Trophoblast cell (in vitro differentiated cells and primary cell): ENCODE measurements at regions not wholly inside any gene's neighbourhood (a gene's known extent, or its start where the extent isn't known, plus 50 kb on each side); places are given as distances from the start of the nearest gene placed in this dataset.

Source experiments
- DNase-seq, 2 donors: peaks; one replicate each; pipeline ENCODE4 v3.0.0-alpha.2; 2016
- H2AFZ ChIP-seq: 2 replicates; pipeline ENCODE4 v1.6.1; 2013; ENCODE audit warnings: low read length, moderate library complexity, mild to moderate bottlenecking; ENCODE audit not compliant: insufficient read depth, poor library complexity
- H2AK5ac ChIP-seq: 2 replicates; pipeline ENCODE4 v1.6.1; 2013; ENCODE audit warnings: mild to moderate bottlenecking, low read length
- H2BK120ac ChIP-seq: 2 replicates; pipeline ENCODE4 v1.6.1; 2013; ENCODE audit warnings: low read length, mild to moderate bottlenecking, moderate library complexity; ENCODE audit not compliant: insufficient read depth, poor library complexity
- H2BK12ac ChIP-seq: 2 replicates; pipeline ENCODE4 v1.6.1; 2013; ENCODE audit warnings: mild to moderate bottlenecking, low read length, moderate library complexity
- H2BK5ac ChIP-seq: 2 replicates; pipeline ENCODE4 v1.6.1; 2013; ENCODE audit warnings: low read length, low read depth, moderate library complexity, mild to moderate bottlenecking; ENCODE audit not compliant: poor library complexity
- H3K14ac ChIP-seq: 2 replicates; pipeline ENCODE4 v1.6.1; 2013; ENCODE audit warnings: mild to moderate bottlenecking, low read length
- H3K18ac ChIP-seq: 2 replicates; pipeline ENCODE4 v1.6.1; 2013; ENCODE audit warnings: mild to moderate bottlenecking, low read length
- H3K23ac ChIP-seq: 2 replicates; pipeline ENCODE4 v1.6.1; 2013; ENCODE audit warnings: low read length
- H3K27ac ChIP-seq: 2 replicates; pipeline ENCODE4 v1.5.1; 2013; ENCODE audit warnings: low read depth, mild to moderate bottlenecking, inconsistent platforms, low read length, moderate library complexity
- H3K27me3 ChIP-seq: 2 replicates; pipeline ENCODE4 v1.6.1; 2013; ENCODE audit warnings: inconsistent platforms, mild to moderate bottlenecking, low read length, moderate library complexity; ENCODE audit not compliant: insufficient read depth
- H3K36me3 ChIP-seq, 2 experiments: 1 replicate in 1 of 2; 2 replicates in 1 of 2; pipeline ENCODE4 v1.6.1; 2013; ENCODE audit warnings: low read length in 2 of 2, mild to moderate bottlenecking in 2 of 2, moderate library complexity in 1 of 2; ENCODE audit not compliant: insufficient read depth in 2 of 2, control insufficient read depth in 1 of 2
- H3K4ac ChIP-seq: 2 replicates; pipeline ENCODE4 v1.6.1; 2013; ENCODE audit warnings: low read depth, mild to moderate bottlenecking, low read length, moderate library complexity
- H3K4me1 ChIP-seq, 2 experiments: 1 replicate in 1 of 2; 2 replicates in 1 of 2; pipeline ENCODE4 v1.6.1; 2013; ENCODE audit warnings: low read length in 2 of 2, mild to moderate bottlenecking in 2 of 2, moderate library complexity in 1 of 2; ENCODE audit not compliant: insufficient read depth in 2 of 2, control insufficient read depth in 1 of 2
- H3K4me2 ChIP-seq: 2 replicates; pipeline ENCODE4 v1.6.1; 2013; ENCODE audit warnings: inconsistent platforms, mild to moderate bottlenecking, low read length, moderate library complexity
- H3K4me3 ChIP-seq: 2 replicates; pipeline ENCODE4 v1.5.1; 2013; ENCODE audit warnings: mild to moderate bottlenecking, low read depth, low read length, inconsistent platforms
- H3K79me1 ChIP-seq: one replicate; pipeline ENCODE4 v1.6.1; 2013; ENCODE audit warnings: low read length
- H3K79me2 ChIP-seq: 2 replicates; pipeline ENCODE4 v1.6.1; 2013; ENCODE audit warnings: low read length, mild to moderate bottlenecking; ENCODE audit not compliant: control insufficient read depth, insufficient read depth, poor library complexity
- H3K9ac ChIP-seq: 2 replicates; pipeline ENCODE4 v1.6.1; 2013; ENCODE audit warnings: mild to moderate bottlenecking, low read length
- H3K9me3 ChIP-seq: 2 replicates; pipeline ENCODE4 v1.6.1; 2013; ENCODE audit warnings: low read depth, mild to moderate bottlenecking, control low read depth, inconsistent platforms, low read length; ENCODE audit not compliant: insufficient read depth
- H4K12ac ChIP-seq: 2 replicates; pipeline ENCODE4 v1.6.1; 2013; ENCODE audit warnings: low read depth, mild to moderate bottlenecking, low read length, moderate library complexity
- H4K8ac ChIP-seq: 2 replicates; pipeline ENCODE4 v1.6.1; 2013; ENCODE audit warnings: low read depth, mild to moderate bottlenecking, low read length, moderate library complexity
- H4K91ac ChIP-seq: one replicate; pipeline ENCODE4 v1.6.1; 2013; ENCODE audit warnings: low read depth, mild to moderate bottlenecking, low read length, moderate library complexity
- WGBS: extraction: QIAGEN DNeasy Blood & Tissue Kit; methylation state at CpG from one replicate; pipeline ENCODE4 v1.1.7; 2013; ENCODE audit warnings: missing lambda C conversion rate; ENCODE audit not compliant: insufficient read length, insufficient coverage; ENCODE audit errors: extremely low coverage; 5-methylcytosine and 5-hydroxymethylcytosine counted together

- H4K91ac ChIP-seq: no peak overlapping the region
- no peak overlapping the region for H3K4me2 ChIP-seq
- H3K27ac ChIP-seq: no peak overlapping the region
- H3K4me3 ChIP-seq: no peak overlapping the region
- H2AK5ac ChIP-seq: no peak overlapping the region
- no peaks in the 10 kb centered on the region for H3K4me1 ChIP-seq
- no peak overlapping the region for H2BK120ac ChIP-seq
- no peak overlapping the region for H3K23ac ChIP-seq
- H3K79me1 ChIP-seq: no peaks in the 10 kb centered on the region
- H4K8ac ChIP-seq: no peak overlapping the region
- no peaks in the 10 kb centered on the region for H3K9me3 ChIP-seq
- no peaks in the 10 kb centered on the region for H3K36me3 ChIP-seq
- no peak overlapping the region for H3K18ac ChIP-seq
- H2AFZ ChIP-seq: no peak overlapping the region
- DNase-seq: no peak
- no peaks in the 10 kb centered on the region for H3K79me2 ChIP-seq
- H3K9ac ChIP-seq: no peak overlapping the region
- H4K12ac ChIP-seq: no peak overlapping the region
- no peaks in the 10 kb centered on the region for H3K27me3 ChIP-seq
- no peak overlapping the region for H2BK12ac ChIP-seq
- H3K14ac ChIP-seq: no peak overlapping the region
- no peak overlapping the region for H2BK5ac ChIP-seq
- WGBS: no CpG with 5 or more reads among the region's 5 CpGs
- H3K4ac ChIP-seq: no peak overlapping the region
These were observed 1040.3 kb downstream of the TSN start for GRCh38 chr2:122795763-122796162.

GRCh38 chr2:122799391-122799790 lies 1043.9 kb downstream of the TSN start:
- Histone ChIP-seq H3K4me1 (no peaks in the 10 kb centered on the region), H2BK12ac (no peak overlapping the region), H4K8ac (no peak overlapping the region), H3K14ac (no peak overlapping the region), H3K27me3 (no peaks in the 10 kb centered on the region), H4K91ac (no peak overlapping the region), H2AK5ac (no peak overlapping the region), H3K27ac (no peak overlapping the region), H2AFZ (no peak overlapping the region), H3K4me2 (no peak overlapping the region), H3K9ac (no peak overlapping the region), H3K79me2 (no peaks in the 10 kb centered on the region), H3K4me3 (no peak overlapping the region), H3K36me3 (no peaks in the 10 kb centered on the region), H3K18ac (no peak overlapping the region), H4K12ac (no peak overlapping the region), H3K4ac (no peak overlapping the region), H3K23ac (no peak overlapping the region), H3K9me3 (no peaks in the 10 kb centered on the region), H2BK120ac (no peak overlapping the region), H2BK5ac (no peak overlapping the region), H3K79me1 (no peaks in the 10 kb centered on the region)
- no peak for DNase-seq

- Histone ChIP-seq H4K12ac (no peak overlapping the region), H2BK120ac (no peak overlapping the region), H3K79me2 (no peaks in the 10 kb centered on the region), H3K36me3 (no peaks in the 10 kb centered on the region), H4K91ac (no peak overlapping the region), H3K9ac (no peak overlapping the region), H2AK5ac (no peak overlapping the region), H3K14ac (no peak overlapping the region), H3K9me3 (no peaks in the 10 kb centered on the region), H2BK5ac (no peak overlapping the region), H4K8ac (no peak overlapping the region), H3K23ac (no peak overlapping the region), H2BK12ac (no peak overlapping the region), H3K79me1 (no peaks in the 10 kb centered on the region), H3K4me1 (no peaks in the 10 kb centered on the region), H3K27me3 (no peaks in the 10 kb centered on the region), H3K4me3 (no peak overlapping the region), H2AFZ (no peak overlapping the region), H3K4ac (no peak overlapping the region), H3K4me2 (no peak overlapping the region), H3K27ac (no peak overlapping the region), H3K18ac (no peak overlapping the region)
- DNase-seq: no peak
- WGBS: no CpG with 5 or more reads among the region's 1 CpG
These were observed 1045.3 kb downstream of the TSN start for GRCh38 chr2:122800781-122801180.

- H2BK120ac ChIP-seq: no peak overlapping the region
- no peak overlapping the region for H3K14ac ChIP-seq
- no peaks in the 10 kb centered on the region for H3K79me2 ChIP-seq
- no peak overlapping the region for H4K91ac ChIP-seq
- H2AFZ ChIP-seq: no peak overlapping the region
- no peak overlapping the region for H3K23ac ChIP-seq
- H3K4me3 ChIP-seq: no peak overlapping the region
- no peak overlapping the region for H3K4me2 ChIP-seq
- H3K27me3 ChIP-seq: no peaks in the 10 kb centered on the region
- no peaks in the 10 kb centered on the region for H3K9me3 ChIP-seq
- H3K36me3 ChIP-seq: no peaks in the 10 kb centered on the region
- H2BK5ac ChIP-seq: no peak overlapping the region
- no peak overlapping the region for H3K4ac ChIP-seq
- H3K27ac ChIP-seq: no peak overlapping the region
- no peak overlapping the region for H2AK5ac ChIP-seq
- H3K79me1 ChIP-seq: no peaks in the 10 kb centered on the region
- no CpG with 5 or more reads among the region's 4 CpGs for WGBS
- no peak overlapping the region for H2BK12ac ChIP-seq
- no peaks in the 10 kb centered on the region for H3K4me1 ChIP-seq
- H3K18ac ChIP-seq: no peak overlapping the region
- no peak overlapping the region for H4K12ac ChIP-seq
- no peak for DNase-seq
- no peak overlapping the region for H4K8ac ChIP-seq
- H3K9ac ChIP-seq: no peak overlapping the region
These were observed 1049.0 kb downstream of the TSN start for GRCh38 chr2:122804494-122804893.

DNA sequence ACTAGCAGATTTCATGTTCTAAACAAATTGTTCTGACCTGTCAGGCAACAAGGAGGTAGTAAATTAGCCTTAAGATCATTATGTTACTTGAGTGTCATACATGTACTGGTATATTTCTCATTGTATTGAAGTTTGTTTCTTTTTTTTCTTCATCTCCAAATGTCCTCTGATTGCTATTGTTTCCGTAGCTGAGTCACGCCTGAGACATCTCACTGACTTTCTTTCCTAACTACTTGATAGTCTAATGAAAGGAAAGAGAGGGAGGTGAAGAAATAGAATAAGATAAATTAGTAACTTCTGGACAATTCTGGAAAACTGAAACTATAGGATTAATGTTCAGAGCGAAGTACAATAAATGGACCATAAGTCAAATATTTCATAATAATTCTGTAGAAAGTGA lies 1049.9 kb downstream of the TSN start:
- H3K18ac ChIP-seq: no peak overlapping the region
- no peak overlapping the region for H2AFZ ChIP-seq
- no peaks in the 10 kb centered on the region for H3K79me1 ChIP-seq
- DNase-seq: no peak
- no peak overlapping the region for H3K4me3 ChIP-seq
- no peaks in the 10 kb centered on the region for H3K9me3 ChIP-seq
- H3K79me2 ChIP-seq: no peaks in the 10 kb centered on the region
- no peaks in the 10 kb centered on the region for H3K27me3 ChIP-seq
- H2BK12ac ChIP-seq: no peak overlapping the region
- H2AK5ac ChIP-seq: no peak overlapping the region
- no peak overlapping the region for H2BK120ac ChIP-seq
- H3K4me2 ChIP-seq: no peak overlapping the region
- H4K12ac ChIP-seq: no peak overlapping the region
- H4K8ac ChIP-seq: no peak overlapping the region
- no peaks in the 10 kb centered on the region for H3K36me3 ChIP-seq
- H3K4ac ChIP-seq: no peak overlapping the region
- H3K4me1 ChIP-seq: no peaks in the 10 kb centered on the region
- no peak overlapping the region for H2BK5ac ChIP-seq
- H3K27ac ChIP-seq: no peak overlapping the region
- no peak overlapping the region for H3K23ac ChIP-seq
- no CpG with 5 or more reads among the region's 3 CpGs for WGBS
- H4K91ac ChIP-seq: no peak overlapping the region
- H3K9ac ChIP-seq: no peak overlapping the region
- H3K14ac ChIP-seq: no peak overlapping the region
